HG03565 (cell line): ENCODE measurements at regions not wholly inside any gene's neighbourhood (a gene's known extent, or its start where the extent isn't known, plus 50 kb on each side); places are given as distances from the start of the nearest gene placed in this dataset.

Source experiments
- ATAC-seq: cut with Tn5 transposase; IDR thresholded peaks from one replicate; pipeline ENCODE4 v1.9.1; 2021; ENCODE audit warnings: mild to moderate bottlenecking, moderate library complexity; ENCODE audit not compliant: unreplicated experiment

GRCh38 chr5:5816960-5817359 lies 394.5 kb downstream of the ICE1 start:
- no peak for ATAC-seq

GRCh38 chr5:5813441-5813840 lies 391.0 kb downstream of the ICE1 start:
- no peak for ATAC-seq

GRCh38 chr5:5810461-5810860 lies 388.0 kb downstream of the ICE1 start:
- ATAC-seq = no peak

- ATAC-seq = no peak
Measured at GRCh38 chr5:5805916-5806315, 383.4 kb downstream of the ICE1 start.

GRCh38 chr5:5804478-5805233 lies 382.2 kb downstream of the ICE1 start:
- ATAC-seq = no peak

GRCh38 chr5:5800801-5801761 lies 378.6 kb downstream of the ICE1 start:
- no peak for ATAC-seq

GRCh38 chr5:5799826-5800225 lies 377.3 kb downstream of the ICE1 start:
- ATAC-seq = no peak

GRCh38 chr5:5799229-5799628 lies 376.8 kb downstream of the ICE1 start:
- no peak for ATAC-seq

GRCh38 chr5:5798462-5798861 lies 376.0 kb downstream of the ICE1 start:
- ATAC-seq = no peak

GRCh38 chr5:5798041-5798440 lies 375.6 kb downstream of the ICE1 start:
- no peak for ATAC-seq

GRCh38 chr5:5795074-5795771 lies 372.7 kb downstream of the ICE1 start:
- ATAC-seq = no peak

- ATAC-seq = no peak
Measured at GRCh38 chr5:5794118-5794560, 371.7 kb downstream of the ICE1 start.

GRCh38 chr5:5793242-5794117 lies 371.0 kb downstream of the ICE1 start:
- no peak for ATAC-seq

- no peak for ATAC-seq
Measured at GRCh38 chr5:5792106-5792505, 369.6 kb downstream of the ICE1 start.

GRCh38 chr5:5788793-5789192 lies 366.3 kb downstream of the ICE1 start:
- ATAC-seq = no peak

- ATAC-seq = no peak
Measured at GRCh38 chr5:5787373-5787772, 364.9 kb downstream of the ICE1 start.

- ATAC-seq = no peak
Measured at GRCh38 chr5:5784101-5784500, 361.6 kb downstream of the ICE1 start.

- ATAC-seq = no peak
Measured at GRCh38 chr5:5783021-5783420, 360.5 kb downstream of the ICE1 start.

- no peak for ATAC-seq
Measured at GRCh38 chr5:5782402-5782801, 359.9 kb downstream of the ICE1 start.

- no peak for ATAC-seq
Measured at GRCh38 chr5:5781335-5781734, 358.9 kb downstream of the ICE1 start.
